SIG-M5 treated with dmso at 0.1 percent for 504 hours (cell line): ENCODE measurements at regions not wholly inside any gene's neighbourhood (a gene's known extent, or its start where the extent isn't known, plus 50 kb on each side); places are given as distances from the start of the nearest gene placed in this dataset.

ENCODE experiments used
- DNase-seq: peaks from one replicate; lab custom pipeline; 2025; ENCODE audit not compliant: unreplicated experiment; lab: John Stamatoyannopoulos, UW

DNA sequence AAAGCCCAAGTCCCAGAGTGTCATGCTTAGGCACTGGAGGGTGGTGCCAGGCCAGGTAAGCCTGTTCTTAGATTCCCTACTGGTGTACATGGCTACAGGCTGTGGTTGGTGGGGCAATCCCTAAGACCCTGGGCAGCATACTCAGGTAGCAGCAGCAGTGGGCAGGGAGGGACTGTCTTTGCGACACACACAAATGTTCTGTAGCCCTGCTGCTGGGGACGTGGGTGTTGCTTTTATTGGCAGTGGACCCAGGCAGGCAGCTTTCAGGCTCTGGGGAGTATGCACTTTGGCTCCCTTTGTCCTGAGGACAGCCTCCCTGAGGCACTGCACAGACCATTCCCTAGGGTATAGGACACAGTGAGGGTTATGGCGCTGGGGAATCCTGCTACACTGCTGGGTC lies 137.1 kb upstream of the ADAMTS19 start:
- no peak for DNase-seq

GRCh38 chr5:129341306-129341705 lies 118.8 kb upstream of the ADAMTS19 start:
- no peak for DNase-seq

DNA sequence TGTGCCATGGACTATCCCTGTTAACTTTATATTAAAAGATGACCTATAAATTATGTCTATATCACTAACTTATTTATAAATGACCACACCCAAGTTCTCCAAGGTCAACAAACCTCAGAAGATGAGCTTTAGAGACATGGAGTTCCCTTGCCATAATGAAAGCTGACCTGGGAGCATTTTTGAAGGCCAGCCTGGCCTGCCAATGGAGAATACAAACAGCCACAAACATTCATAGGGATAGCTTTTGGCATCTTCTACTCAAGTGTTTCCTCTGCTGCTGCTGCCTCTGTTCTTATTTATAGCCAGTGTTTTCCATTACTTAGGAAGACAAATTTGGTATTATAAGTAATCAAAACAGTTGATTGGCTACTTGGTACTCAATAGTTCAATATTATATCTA lies 117.3 kb upstream of the ADAMTS19 start:
- no peak for DNase-seq

- no peak for DNase-seq
Observed at GRCh38 chr5:129345213-129345924, 114.7 kb upstream of the ADAMTS19 start.

GRCh38 chr5:129356846-129357245 lies 103.3 kb upstream of the ADAMTS19 start:
- DNase-seq = no peak

- no peak for DNase-seq
Observed at GRCh38 chr5:129358069-129358468, 102.0 kb upstream of the ADAMTS19 start.

DNA sequence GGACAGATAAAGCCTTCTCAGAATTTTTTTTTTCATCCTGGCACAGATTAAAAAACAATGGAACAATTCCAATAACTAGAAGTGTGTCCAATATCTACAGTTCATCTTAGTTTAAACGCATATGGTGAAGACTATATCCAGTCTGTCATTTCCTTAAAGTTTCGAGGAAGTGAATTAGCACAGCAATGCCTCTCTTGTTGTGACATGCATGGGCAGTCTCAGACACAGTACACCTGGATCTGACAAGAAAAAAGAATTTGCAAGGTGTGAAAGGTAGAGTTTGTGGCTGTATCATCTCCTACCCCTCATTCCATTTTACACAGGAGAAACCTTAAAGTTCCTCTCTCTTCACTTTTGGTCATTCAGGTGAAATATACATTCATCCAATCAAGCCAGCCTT lies 100.6 kb upstream of the ADAMTS19 start:
- no peak for DNase-seq

DNA sequence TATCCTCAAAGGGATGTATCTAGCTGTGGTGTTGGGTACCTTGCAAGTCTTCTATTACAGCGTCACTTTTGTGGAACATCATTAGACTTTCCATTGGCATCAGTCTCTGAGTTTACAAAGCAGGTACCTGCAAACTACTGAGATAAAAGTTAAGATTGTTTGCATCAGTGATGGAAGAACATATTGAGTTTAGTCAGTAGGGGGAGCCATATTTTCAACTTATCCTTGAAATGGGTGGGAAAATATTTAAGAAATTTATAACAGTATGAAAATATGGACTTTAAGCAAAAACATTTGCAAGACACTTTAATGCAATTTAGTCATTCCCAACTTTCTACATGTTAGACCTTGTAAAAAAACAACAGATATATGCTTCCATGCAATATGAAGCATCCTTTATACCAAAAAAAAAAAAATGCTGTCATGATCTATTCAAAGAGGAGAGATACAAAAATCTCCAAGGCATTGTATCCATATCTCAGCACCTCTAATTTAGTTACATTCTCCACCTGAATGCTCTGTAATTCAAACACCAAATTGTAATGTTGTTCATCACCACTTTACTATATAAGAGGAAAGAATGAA lies 98.6 kb upstream of the ADAMTS19 start:
- DNase-seq = peak; percentile 14

GRCh38 chr5:129362456-129362855 lies 97.6 kb upstream of the ADAMTS19 start:
- DNase-seq = no peak

GRCh38 chr5:129363991-129364390 lies 96.1 kb upstream of the ADAMTS19 start:
- DNase-seq = peak; percentile 19

- peak; percentile 17 for DNase-seq
Observed at GRCh38 chr5:129367883-129368282, 92.2 kb upstream of the ADAMTS19 start.

GRCh38 chr5:129372025-129372424 lies 88.1 kb upstream of the ADAMTS19 start:
- DNase-seq = no peak

DNA sequence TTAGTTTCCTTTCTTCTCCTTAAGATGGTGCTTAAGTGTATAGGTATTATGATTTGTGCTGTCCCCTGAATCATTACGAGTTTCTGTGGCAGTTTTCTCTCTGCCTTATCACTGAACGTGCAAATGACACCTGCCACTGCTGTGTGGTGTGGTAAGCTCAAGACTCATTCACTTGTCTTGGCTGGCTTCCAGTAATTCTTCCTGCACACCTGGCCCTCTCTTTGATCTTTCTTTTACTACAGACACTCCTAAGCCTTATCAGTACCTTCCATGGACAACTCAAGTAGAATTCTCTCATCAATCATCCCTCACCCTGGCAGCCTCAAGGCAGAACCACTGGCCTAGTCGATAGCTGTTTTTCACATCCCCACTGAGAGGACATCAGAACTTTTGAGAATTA lies 82.6 kb upstream of the ADAMTS19 start:
- no peak for DNase-seq

GRCh38 chr5:129378961-129379360 lies 81.1 kb upstream of the ADAMTS19 start:
- DNase-seq = no peak

DNA sequence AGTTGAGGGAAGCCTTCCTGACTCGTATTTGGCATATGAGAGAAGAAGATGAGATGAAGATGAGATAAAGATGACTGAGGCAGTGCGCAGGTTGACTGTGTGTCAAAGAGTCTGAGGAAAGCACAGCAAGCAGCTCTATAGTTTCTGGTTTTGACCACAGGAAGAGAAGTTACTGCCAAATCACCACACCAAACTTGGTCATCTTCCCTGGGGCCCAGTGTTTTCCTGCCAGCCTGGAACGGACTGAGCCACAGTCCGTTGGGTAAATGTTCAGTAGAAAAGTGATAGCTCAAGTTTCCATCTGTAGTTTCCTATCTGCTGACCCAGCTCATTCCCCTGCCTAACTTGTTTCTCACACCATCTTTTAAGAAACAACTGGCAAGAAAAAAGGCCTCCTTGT lies 80.7 kb upstream of the ADAMTS19 start:
- DNase-seq = no peak

- DNase-seq = no peak
Observed at GRCh38 chr5:129382921-129383672, 77.0 kb upstream of the ADAMTS19 start.

DNA sequence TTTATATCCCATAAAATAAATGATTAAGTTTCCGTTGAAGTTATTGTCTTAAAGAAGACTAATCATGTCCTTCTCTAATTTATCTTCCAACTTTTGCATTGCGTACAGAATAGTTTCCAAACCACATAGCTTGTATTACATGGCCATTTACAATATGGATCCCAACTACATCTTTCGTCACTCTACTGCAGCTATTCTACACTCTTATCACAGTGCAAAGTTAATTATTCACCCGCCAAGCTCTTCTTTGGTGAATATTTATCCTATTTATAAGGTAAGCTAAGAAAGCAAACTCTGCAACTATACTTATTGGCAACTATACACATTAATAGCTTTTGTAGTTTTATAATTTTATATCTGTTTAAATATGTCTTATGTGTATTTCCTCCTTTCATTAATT lies 75.9 kb upstream of the ADAMTS19 start:
- DNase-seq = no peak

DNA sequence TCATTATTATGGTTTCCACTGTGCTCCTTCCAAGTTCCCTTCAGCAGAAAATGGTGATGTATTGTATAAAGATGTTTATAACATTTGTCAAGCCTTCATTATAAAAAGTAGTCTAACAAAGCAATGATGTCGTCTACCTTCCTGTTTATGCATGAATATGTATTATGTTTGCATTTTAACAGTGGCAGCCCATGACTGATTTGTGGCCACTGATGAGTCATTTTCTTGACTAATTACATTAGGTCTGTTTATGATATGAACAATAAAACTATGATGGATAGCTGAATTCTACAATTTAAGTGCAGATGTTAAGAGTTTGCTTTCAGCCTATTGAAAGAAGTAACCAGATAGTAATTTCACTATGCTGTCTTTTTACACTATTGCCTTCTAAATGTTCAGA lies 75.4 kb upstream of the ADAMTS19 start:
- no peak for DNase-seq

GRCh38 chr5:129387944-129388343 lies 72.2 kb upstream of the ADAMTS19 start:
- no peak for DNase-seq

GRCh38 chr5:129392681-129393080 lies 67.4 kb upstream of the ADAMTS19 start:
- no peak for DNase-seq

GRCh38 chr5:129395247-129395646 lies 64.9 kb upstream of the ADAMTS19 start:
- no peak for DNase-seq

- no peak for DNase-seq
Observed at GRCh38 chr5:129398026-129398678, 61.9 kb upstream of the ADAMTS19 start.
